ENCODE measurements at regions not wholly inside any gene's neighbourhood (a gene's known extent, or its start where the extent isn't known, plus 50 kb on each side); places are given as distances from the start of the nearest gene placed in this dataset.
"Not testable (repeated sequence)": the region's sequence is repeated elsewhere in the genome, so short reads cannot be mapped to it uniquely, and the experiment has no call there.

GRCh38 chr4:97139791-97140190 lies 1003.5 kb downstream of the STPG2 start:
- no peaks in the 10 kb centered on the region for H3K27me3 ChIP-seq (ENCODE audit: insufficient read depth, poor library complexity, severe bottlenecking)
- no peak overlapping the region for H3K4me3 ChIP-seq (replicated peaks; ENCODE audit: insufficient read depth, low read length)
- TF ChIP-seq POLR2AphosphoS5 (IDR thresholded peaks at IDR 0.05; ENCODE audit: low read depth) (no peak), SPI1 (IDR thresholded peaks at IDR 0.05; ENCODE audit: borderline replicate concordance, low read depth) (no peak), REST (IDR thresholded peaks at IDR 0.05; ENCODE audit: insufficient replicate concordance, low read depth) (no peak), CTCF (IDR thresholded peaks at IDR 0.05; ENCODE audit: insufficient read depth, low read length) (no peak), GABPA (IDR thresholded peaks at IDR 0.05; ENCODE audit: low read depth) (no peak)
- H3K27ac ChIP-seq (replicated peaks) = no peak overlapping the region
- no peak for DNase-seq (ENCODE audit: low read depth in 1 of 2, low spot score in 1 of 2)

DNA sequence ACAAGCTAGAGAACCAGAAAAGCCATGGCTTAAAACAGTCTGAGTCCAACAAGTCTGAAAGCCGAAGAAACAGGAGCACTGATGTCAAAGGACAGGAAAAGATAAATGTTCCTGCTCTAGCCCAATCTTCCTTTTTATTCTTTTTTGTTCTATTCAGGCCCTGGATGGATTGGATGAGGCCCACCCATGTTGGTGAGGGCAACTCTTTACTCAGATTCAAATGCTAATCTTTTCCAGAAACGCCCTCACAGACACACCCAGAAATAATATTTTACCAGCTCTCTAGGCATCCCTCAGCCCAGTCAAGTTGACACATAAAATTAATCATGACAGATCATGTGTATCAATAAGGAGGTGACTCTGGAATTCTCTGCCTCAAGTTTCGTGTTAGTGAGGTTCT lies 1002.7 kb downstream of the STPG2 start:
- TF ChIP-seq REST (IDR thresholded peaks at IDR 0.05; ENCODE audit: insufficient replicate concordance, low read depth) (no peak), POLR2AphosphoS5 (IDR thresholded peaks at IDR 0.05; ENCODE audit: low read depth) (no peak), SPI1 (IDR thresholded peaks at IDR 0.05; ENCODE audit: borderline replicate concordance, low read depth) (no peak), GABPA (IDR thresholded peaks at IDR 0.05; ENCODE audit: low read depth) (no peak), CTCF (IDR thresholded peaks at IDR 0.05; ENCODE audit: insufficient read depth, low read length) (no peak)
- no peak for DNase-seq (ENCODE audit: low read depth in 1 of 2, low spot score in 1 of 2)
- H3K27ac ChIP-seq (replicated peaks) = no peak overlapping the region
- no peak overlapping the region for H3K4me3 ChIP-seq (replicated peaks; ENCODE audit: insufficient read depth, low read length)
- no peaks in the 10 kb centered on the region for H3K27me3 ChIP-seq (ENCODE audit: insufficient read depth, poor library complexity, severe bottlenecking)

- H3K4me3 ChIP-seq (replicated peaks; ENCODE audit: insufficient read depth, low read length); H3K27ac ChIP-seq (replicated peaks); H3K27me3 ChIP-seq (ENCODE audit: insufficient read depth, poor library complexity, severe bottlenecking); DNase-seq (ENCODE audit: low read depth in 1 of 2, low spot score in 1 of 2): not testable (repeated sequence)
Observed at GRCh38 chr4:97141332-97141731, 1001.9 kb downstream of the STPG2 start.

GRCh38 chr4:97142410-97142809 lies 1000.9 kb downstream of the STPG2 start:
- Histone ChIP-seq H3K4me3 (replicated peaks; ENCODE audit: insufficient read depth, low read length) (no peak overlapping the region), H3K27ac (replicated peaks) (no peak overlapping the region), H3K27me3 (ENCODE audit: insufficient read depth, poor library complexity, severe bottlenecking) (no peaks in the 10 kb centered on the region)
- DNase-seq (ENCODE audit: low read depth in 1 of 2, low spot score in 1 of 2) = no peak
- TF ChIP-seq CTCF (IDR thresholded peaks at IDR 0.05; ENCODE audit: insufficient read depth, low read length) (no peak), REST (IDR thresholded peaks at IDR 0.05; ENCODE audit: insufficient replicate concordance, low read depth) (no peak), SPI1 (IDR thresholded peaks at IDR 0.05; ENCODE audit: borderline replicate concordance, low read depth) (no peak), POLR2AphosphoS5 (IDR thresholded peaks at IDR 0.05; ENCODE audit: low read depth) (no peak), GABPA (IDR thresholded peaks at IDR 0.05; ENCODE audit: low read depth) (no peak)

Data from HL-60 (cell line).